ENCODE measurements at regions not wholly inside any gene's neighbourhood (a gene's known extent, or its start where the extent isn't known, plus 50 kb on each side); places are given as distances from the start of the nearest gene placed in this dataset.

DNA sequence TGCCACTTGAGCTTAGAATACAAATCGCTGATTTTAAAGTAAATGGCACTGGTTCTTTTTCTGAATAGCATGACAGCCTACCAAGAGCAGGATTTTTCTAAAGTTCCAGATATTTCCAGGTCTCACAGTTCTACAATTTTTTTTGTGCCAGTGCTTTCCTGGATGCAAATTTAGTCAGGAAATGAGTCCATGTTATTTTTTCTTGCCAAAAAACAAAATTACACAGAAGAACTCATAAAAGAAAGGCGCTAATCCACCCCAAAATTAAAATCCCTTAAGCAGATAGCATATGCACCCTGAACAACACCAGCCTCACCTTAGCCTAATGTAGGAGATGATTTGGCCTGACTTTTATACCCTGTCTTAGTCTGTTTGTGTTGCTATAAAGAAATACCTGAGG, 86.4 kb upstream of the ARG1 start:
- DNase-seq = no peak
- Mint-ChIP-seq H3K4me1 (ENCODE audit: low read depth) (peaks cover 7% of the 10 kb centered on the region), H3K9me3 (no peaks in the 10 kb centered on the region), H3K36me3 (ENCODE audit: low read depth) (no peaks in the 10 kb centered on the region), H3K4me3 (no peak overlapping the region), H3K27me3 (no peaks in the 10 kb centered on the region), H3K27ac (no peak overlapping the region)
- Histone ChIP-seq H3K9me3 (ENCODE audit: control insufficient read depth in 1 of 2, insufficient read depth in 1 of 2, low read length in 2 of 2) (peaks cover 0 to 6% of the 10 kb centered on the region in 2 experiments), H3K4me1 (ENCODE audit: insufficient read depth, low read length) (no peaks in the 10 kb centered on the region), H3K4me3 (ENCODE audit: low read length) (no peak overlapping the region), H3K36me3 (ENCODE audit: insufficient read depth, low read length) (no peaks in the 10 kb centered on the region), H3K27ac (ENCODE audit: low read depth in 1 of 2, low read length in 2 of 2) (no peak overlapping the region), H3K27me3 (ENCODE audit: control insufficient read depth in 1 of 2, insufficient read depth in 2 of 2, low read length in 2 of 2) (no peaks in the 10 kb centered on the region)
- ChIA-PET CTCF (no interaction called here), POLR2A (interaction anchor here (0.7 kb wide), 1 partner anchor 31 kb away, joined by 3 read pairs; no protein-coding TSS in a partner anchor)
- ATAC-seq (ENCODE audit: poor library complexity) = no peak
- intact Hi-C loops (cut with DNase I, micrococcal nuclease) = no loop called here
- TF ChIP-seq, protein P1, sequence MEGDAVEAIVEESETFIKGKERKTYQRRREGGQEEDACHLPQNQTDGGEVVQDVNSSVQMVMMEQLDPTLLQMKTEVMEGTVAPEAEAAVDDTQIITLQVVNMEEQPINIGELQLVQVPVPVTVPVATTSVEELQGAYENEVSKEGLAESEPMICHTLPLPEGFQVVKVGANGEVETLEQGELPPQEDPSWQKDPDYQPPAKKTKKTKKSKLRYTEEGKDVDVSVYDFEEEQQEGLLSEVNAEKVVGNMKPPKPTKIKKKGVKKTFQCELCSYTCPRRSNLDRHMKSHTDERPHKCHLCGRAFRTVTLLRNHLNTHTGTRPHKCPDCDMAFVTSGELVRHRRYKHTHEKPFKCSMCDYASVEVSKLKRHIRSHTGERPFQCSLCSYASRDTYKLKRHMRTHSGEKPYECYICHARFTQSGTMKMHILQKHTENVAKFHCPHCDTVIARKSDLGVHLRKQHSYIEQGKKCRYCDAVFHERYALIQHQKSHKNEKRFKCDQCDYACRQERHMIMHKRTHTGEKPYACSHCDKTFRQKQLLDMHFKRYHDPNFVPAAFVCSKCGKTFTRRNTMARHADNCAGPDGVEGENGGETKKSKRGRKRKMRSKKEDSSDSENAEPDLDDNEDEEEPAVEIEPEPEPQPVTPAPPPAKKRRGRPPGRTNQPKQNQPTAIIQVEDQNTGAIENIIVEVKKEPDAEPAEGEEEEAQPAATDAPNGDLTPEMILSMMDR (IDR thresholded peaks at IDR 0.05) = no peak

DNA sequence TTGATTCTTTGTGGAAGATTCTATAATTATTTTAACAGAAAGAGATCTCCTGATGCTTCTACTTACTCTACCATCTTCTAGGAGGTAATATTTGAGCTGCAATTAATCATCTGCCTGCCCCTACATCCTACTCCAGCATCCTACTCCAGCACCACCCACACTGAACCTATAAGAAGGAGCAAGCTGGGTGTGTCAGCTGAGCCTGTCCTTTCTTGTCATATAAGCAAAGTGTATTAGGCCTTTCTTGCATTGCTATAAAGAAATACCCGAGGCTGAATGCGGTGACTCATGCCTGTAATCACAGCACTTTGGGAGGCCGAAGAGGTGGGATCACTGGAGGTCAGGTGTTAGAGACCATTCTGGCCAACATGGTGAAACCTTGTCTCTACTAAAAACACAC, 84.2 kb upstream of the ARG1 start:
- no peak overlapping the region for H3K27ac Mint-ChIP-seq
- no peaks in the 10 kb centered on the region for H3K36me3 ChIP-seq (ENCODE audit: insufficient read depth, low read length)
- H3K4me3 ChIP-seq (ENCODE audit: low read length) = no peak overlapping the region
- H3K36me3 Mint-ChIP-seq (ENCODE audit: low read depth) = no peaks in the 10 kb centered on the region
- no peaks in the 10 kb centered on the region for H3K9me3 Mint-ChIP-seq
- H3K27me3 Mint-ChIP-seq = no peaks in the 10 kb centered on the region
- no peak overlapping the region for H3K27ac ChIP-seq (ENCODE audit: low read depth in 1 of 2, low read length in 2 of 2)
- ChIA-PET CTCF (no interaction called here), POLR2A (no interaction called here)
- no peak overlapping the region for H3K4me3 Mint-ChIP-seq
- H3K9me3 ChIP-seq (ENCODE audit: control insufficient read depth in 1 of 2, insufficient read depth in 1 of 2, low read length in 2 of 2) = peaks cover 0 to 6% of the 10 kb centered on the region in 2 experiments
- intact Hi-C loops (cut with DNase I, micrococcal nuclease) = no loop called here
- DNase-seq (no peak), ATAC-seq (ENCODE audit: poor library complexity) (no peak)
- TF ChIP-seq, protein P1 (IDR thresholded peaks at IDR 0.05) = no peak
- H3K4me1 ChIP-seq (ENCODE audit: insufficient read depth, low read length) = no peaks in the 10 kb centered on the region
- H3K4me1 Mint-ChIP-seq (ENCODE audit: low read depth) = no peaks in the 10 kb centered on the region
- H3K27me3 ChIP-seq (ENCODE audit: control insufficient read depth in 1 of 2, insufficient read depth in 2 of 2, low read length in 2 of 2) = no peaks in the 10 kb centered on the region

DNA sequence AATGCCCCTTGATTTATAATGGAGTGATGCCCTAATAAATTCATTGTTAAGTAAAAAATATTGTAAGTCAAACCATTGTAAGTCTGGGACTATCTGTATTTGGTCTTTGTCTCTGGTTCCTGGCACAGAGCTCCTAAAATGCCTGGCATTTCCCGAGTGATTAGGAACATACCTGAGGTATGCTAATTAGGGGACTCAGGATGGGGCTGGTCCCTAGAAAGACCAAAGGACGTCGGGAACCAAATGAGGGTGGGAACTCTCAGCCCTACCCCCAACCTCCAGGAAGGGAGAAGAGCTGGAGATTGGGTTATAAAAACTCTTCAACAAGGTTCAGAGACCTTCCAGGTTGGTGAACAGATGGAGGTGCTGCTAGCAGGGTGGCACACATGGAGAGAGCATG, 82.6 kb upstream of the ARG1 start:
- ATAC-seq (ENCODE audit: poor library complexity) (no peak), DNase-seq (no peak)
- no peaks in the 10 kb centered on the region for H3K36me3 Mint-ChIP-seq (ENCODE audit: low read depth)
- intact Hi-C loops (cut with DNase I, micrococcal nuclease) = no loop called here
- Histone ChIP-seq H3K9me3 (ENCODE audit: control insufficient read depth in 1 of 2, insufficient read depth in 1 of 2, low read length in 2 of 2) (no peaks in the 10 kb centered on the region), H3K4me1 (ENCODE audit: insufficient read depth, low read length) (no peaks in the 10 kb centered on the region), H3K4me3 (ENCODE audit: low read length) (no peak overlapping the region), H3K36me3 (ENCODE audit: insufficient read depth, low read length) (no peaks in the 10 kb centered on the region), H3K27ac (ENCODE audit: low read depth in 1 of 2, low read length in 2 of 2) (no peak overlapping the region), H3K27me3 (ENCODE audit: control insufficient read depth in 1 of 2, insufficient read depth in 2 of 2, low read length in 2 of 2) (no peaks in the 10 kb centered on the region)
- H3K4me1 Mint-ChIP-seq (ENCODE audit: low read depth) = no peaks in the 10 kb centered on the region
- POLR2A ChIA-PET = no interaction called here
- CTCF ChIA-PET = no interaction called here
- H3K27ac Mint-ChIP-seq = no peak overlapping the region
- H3K9me3 Mint-ChIP-seq = no peaks in the 10 kb centered on the region
- no peaks in the 10 kb centered on the region for H3K27me3 Mint-ChIP-seq
- TF ChIP-seq, protein P1 (IDR thresholded peaks at IDR 0.05) = no peak
- no peak overlapping the region for H3K4me3 Mint-ChIP-seq

Measured in CD4-positive, alpha-beta T cell (primary cell).